Choroid plexus epithelial cell (primary cell): ENCODE measurements at regions not wholly inside any gene's neighbourhood (a gene's known extent, or its start where the extent isn't known, plus 50 kb on each side); places are given as distances from the start of the nearest gene placed in this dataset.

Experiments
- DNase-seq: peaks from one replicate; pipeline ENCODE4 v3.0.0-alpha.2; 2010; ENCODE audit warnings: low read depth
- H3K4me3 ChIP-seq: 2 replicates; pipeline ENCODE4 v1.5.1; 2011; ENCODE audit warnings: low read depth, mild to moderate bottlenecking, control low read depth, low read length, moderate library complexity
- CTCF ChIP-seq: conservative IDR thresholded peaks from 2 replicates; pipeline ENCODE4 v1.5.1; 2011; ENCODE audit warnings: low read depth, mild to moderate bottlenecking, control low read depth, inconsistent platforms, low read length, moderate library complexity

DNA sequence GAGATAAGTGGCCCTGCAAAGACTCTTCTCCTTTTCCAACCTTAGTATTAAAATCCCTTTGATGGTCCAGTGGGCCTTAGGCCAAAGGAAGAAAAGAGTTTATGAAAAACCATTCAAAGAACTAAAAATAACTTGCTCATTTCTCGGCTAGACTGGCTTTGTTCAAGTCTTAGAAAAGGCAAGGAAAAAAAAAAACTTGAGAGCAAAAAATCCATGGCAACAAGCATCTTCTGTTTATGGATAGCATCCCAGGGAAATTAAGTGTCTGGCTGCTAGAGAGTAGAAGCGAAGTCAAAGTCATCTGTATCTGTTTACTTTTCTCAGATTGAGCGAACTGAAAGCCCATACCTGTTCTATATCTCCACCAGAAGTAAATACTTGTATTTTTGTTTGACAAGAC is 129.6 kb downstream of the KCTD15 start:
- H3K4me3 ChIP-seq, result no peak overlapping the region
- TF ChIP-seq CTCF, result no peak
- no peak for DNase-seq

- no peak for DNase-seq
- no peak for TF ChIP-seq CTCF
- H3K4me3 ChIP-seq, result no peak overlapping the region
These were observed 131.3 kb downstream of the KCTD15 start for GRCh38 chr19:33927789-33928457.

- DNase-seq, result no peak
- no peak for TF ChIP-seq CTCF
- no peak overlapping the region for H3K4me3 ChIP-seq
These were observed 131.8 kb downstream of the KCTD15 start for GRCh38 chr19:33928458-33928950.

- TF ChIP-seq CTCF, result no peak
- no peak for DNase-seq
- H3K4me3 ChIP-seq, result no peak overlapping the region
These were observed 137.3 kb downstream of the KCTD15 start for GRCh38 chr19:33933931-33934330.

DNA sequence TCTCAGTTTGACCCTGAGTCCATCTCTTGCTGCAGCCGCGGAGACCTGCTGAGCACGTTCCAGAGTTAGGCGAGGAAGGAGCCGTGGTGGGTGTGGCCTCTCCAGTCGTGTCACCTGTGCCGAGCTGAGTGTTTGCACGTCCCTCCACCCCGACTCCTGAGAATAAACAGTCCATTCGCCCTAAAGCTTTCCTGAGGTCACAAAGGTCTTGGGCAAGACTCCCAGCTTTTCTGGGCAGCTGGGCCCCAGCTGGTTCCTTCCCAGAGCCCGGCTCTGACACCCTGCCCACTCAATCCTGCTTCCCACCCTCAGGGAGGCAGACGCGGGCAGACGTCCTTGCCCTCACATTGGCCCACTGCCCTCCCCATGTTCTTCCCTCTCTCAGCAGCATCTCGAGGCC is 142.2 kb downstream of the KCTD15 start:
- no peak for DNase-seq
- TF ChIP-seq CTCF, result no peak
- no peak overlapping the region for H3K4me3 ChIP-seq

DNA sequence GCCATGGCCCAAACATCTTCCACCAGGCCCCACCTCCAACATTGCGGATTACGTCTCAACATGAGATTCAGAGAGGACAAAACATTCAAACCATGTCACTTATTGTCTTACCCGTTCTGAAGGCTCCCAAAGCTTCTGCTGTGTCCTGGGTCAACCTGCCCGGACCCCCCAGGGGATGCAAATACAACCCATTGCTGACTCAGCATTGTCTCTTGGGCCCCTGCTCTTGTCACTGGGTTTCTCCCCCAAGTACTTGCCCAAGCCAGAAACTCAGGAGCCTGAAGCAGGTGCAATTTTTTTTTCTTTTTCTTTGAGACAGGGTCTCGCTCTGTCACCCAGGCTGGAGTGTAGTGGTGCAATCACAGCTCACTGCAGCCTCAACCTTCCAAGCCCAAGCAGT is 144.5 kb downstream of the KCTD15 start:
- no peak for TF ChIP-seq CTCF
- no peak overlapping the region for H3K4me3 ChIP-seq
- DNase-seq, result no peak
